Colonic mucosa (tissue), 4 donors: ENCODE measurements at regions not wholly inside any gene's neighbourhood (a gene's known extent, or its start where the extent isn't known, plus 50 kb on each side); places are given as distances from the start of the nearest gene placed in this dataset.

Experiments used
- DNase-seq: peaks from one replicate; pipeline ENCODE4 v3.0.0-alpha.2; 2020
- H3K27ac ChIP-seq: fragments of 200-600 bp; one replicate; pipeline ENCODE4 v1.8.0; 2021
- H3K27me3 ChIP-seq: fragments of 200-600 bp; one replicate; pipeline ENCODE4 v1.8.0; 2021
- H3K36me3 ChIP-seq: fragments of 200-600 bp; one replicate; pipeline ENCODE4 v1.8.0; 2021
- H3K4me1 ChIP-seq: fragments of 200-600 bp; one replicate; pipeline ENCODE4 v1.8.0; 2021; ENCODE audit warnings: mild to moderate bottlenecking
- H3K4me3 ChIP-seq: fragments of 200-600 bp; one replicate; pipeline ENCODE4 v1.8.0; 2021
- H3K9ac ChIP-seq, 2 donors: one replicate each; pipeline ENCODE4 v1.7.0; 2013; ENCODE audit warnings: control low read depth in 2 of 2, low read depth in 2 of 2, low read length in 2 of 2
- H3K9me3 ChIP-seq: fragments of 200-600 bp; one replicate; pipeline ENCODE4 v1.8.0; 2021
- intact Hi-C: fragments of 100-400 bp; cut with DNase I; formaldehyde crosslinking; loops from one replicate; pipeline ENCODE4 v1.14.1; 2022
- TF ChIP-seq, protein P1 (sequence below): fragments of 200-600 bp; IDR thresholded peaks from one replicate; pipeline ENCODE4 v1.8.0; 2022; ENCODE audit warnings: antibody characterized with exemption, mild to moderate bottlenecking
- donor health status: healthy.
- donor health status: DM: no; HTN: no; CAD: no.
- donor health status: DM: no; HTN: no; CAD: no.

DNA sequence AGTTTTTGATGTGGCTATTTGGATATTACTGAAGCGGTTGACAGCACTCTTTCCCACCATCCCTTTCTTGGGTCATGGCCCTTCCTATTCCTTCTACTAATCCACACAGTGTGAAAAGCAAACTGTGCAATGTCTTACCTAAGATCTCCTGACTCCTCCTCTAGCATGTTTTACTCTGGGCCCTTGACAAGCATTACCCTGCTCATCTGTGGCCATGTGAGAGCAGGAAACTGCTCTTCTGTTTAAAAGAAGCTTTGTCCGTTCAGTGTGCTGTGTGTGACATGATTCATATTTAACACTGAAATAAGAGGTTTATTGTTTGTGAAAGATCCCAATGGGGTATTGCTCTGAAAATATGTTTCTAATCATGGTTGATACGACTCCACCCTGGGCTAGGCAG is 1022.5 kb downstream of the AACS start:
- Histone ChIP-seq H3K36me3 (no peaks in the 10 kb centered on the region), H3K9me3 (no peaks in the 10 kb centered on the region), H3K4me3 (no peak overlapping the region), H3K27ac (no peak overlapping the region), H3K27me3 (no peaks in the 10 kb centered on the region), H3K4me1 (no peaks in the 10 kb centered on the region), H3K9ac (no peak overlapping the region)
- TF ChIP-seq, protein P1, sequence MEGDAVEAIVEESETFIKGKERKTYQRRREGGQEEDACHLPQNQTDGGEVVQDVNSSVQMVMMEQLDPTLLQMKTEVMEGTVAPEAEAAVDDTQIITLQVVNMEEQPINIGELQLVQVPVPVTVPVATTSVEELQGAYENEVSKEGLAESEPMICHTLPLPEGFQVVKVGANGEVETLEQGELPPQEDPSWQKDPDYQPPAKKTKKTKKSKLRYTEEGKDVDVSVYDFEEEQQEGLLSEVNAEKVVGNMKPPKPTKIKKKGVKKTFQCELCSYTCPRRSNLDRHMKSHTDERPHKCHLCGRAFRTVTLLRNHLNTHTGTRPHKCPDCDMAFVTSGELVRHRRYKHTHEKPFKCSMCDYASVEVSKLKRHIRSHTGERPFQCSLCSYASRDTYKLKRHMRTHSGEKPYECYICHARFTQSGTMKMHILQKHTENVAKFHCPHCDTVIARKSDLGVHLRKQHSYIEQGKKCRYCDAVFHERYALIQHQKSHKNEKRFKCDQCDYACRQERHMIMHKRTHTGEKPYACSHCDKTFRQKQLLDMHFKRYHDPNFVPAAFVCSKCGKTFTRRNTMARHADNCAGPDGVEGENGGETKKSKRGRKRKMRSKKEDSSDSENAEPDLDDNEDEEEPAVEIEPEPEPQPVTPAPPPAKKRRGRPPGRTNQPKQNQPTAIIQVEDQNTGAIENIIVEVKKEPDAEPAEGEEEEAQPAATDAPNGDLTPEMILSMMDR = no peak
- intact Hi-C loops = no loop called here
- no peak for DNase-seq

DNA sequence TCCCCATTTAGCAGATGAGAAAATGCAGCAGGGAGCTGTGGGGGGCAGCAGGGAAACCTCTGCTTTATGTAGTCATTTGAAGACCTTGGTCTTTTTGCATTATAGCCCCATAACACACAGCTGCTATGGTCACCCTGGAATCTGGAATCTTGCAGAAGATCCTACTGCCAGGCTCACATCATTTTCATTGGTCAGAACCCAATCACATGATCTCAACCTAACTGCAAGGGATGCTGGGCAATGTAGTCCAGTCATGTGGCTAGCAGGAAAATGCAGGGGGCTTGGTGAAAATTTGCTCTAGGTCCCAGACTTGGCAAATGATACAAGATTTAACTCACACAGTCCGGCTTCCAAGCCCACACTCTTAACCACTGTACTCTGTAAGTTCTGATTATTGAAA is 1028.7 kb downstream of the AACS start:
- DNase-seq = no peak
- H3K4me3 ChIP-seq = no peak overlapping the region
- no peaks in the 10 kb centered on the region for H3K4me1 ChIP-seq
- H3K9ac ChIP-seq = no peak overlapping the region
- TF ChIP-seq, protein P1 = no peak
- intact Hi-C loops = no loop called here
- no peaks in the 10 kb centered on the region for H3K9me3 ChIP-seq
- H3K27me3 ChIP-seq = no peaks in the 10 kb centered on the region
- H3K27ac ChIP-seq = no peak overlapping the region
- H3K36me3 ChIP-seq = no peaks in the 10 kb centered on the region

DNA sequence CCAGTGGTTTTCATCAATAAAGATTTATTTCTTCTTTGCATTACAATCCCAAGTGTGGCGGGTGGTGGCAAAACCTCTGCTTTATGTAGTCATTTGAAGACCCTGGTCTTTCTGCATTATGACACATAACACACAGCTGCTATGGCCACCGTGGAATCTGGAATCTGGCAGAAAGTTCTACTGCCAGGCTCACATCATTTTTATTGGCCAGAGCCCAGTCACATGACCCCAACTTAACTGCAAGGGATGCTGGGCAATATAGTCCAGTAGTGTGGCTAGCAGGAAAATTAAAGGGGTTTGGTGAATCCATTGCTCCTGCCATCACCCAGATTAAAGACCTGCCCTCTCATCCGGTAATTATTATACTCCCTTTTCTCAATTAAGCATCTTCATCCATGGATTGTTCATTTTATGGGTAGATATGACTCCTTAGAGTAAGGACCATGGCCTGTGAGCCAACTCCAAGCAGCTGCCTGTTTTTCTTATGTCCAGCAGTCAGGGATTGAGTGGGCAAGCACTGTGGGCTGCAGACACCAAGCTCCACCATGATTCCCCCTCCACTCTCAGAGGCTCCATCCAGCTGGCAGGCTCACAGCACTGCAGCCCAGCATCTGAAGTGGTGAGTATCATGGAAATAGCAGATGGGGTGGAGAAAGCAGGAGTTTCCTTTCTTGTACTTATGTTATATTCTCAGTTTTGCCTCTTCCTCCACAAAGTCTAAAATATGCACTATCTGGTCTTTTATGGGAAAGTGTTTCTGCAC is 1030.7 kb downstream of the AACS start:
- no peaks in the 10 kb centered on the region for H3K4me1 ChIP-seq
- no peaks in the 10 kb centered on the region for H3K36me3 ChIP-seq
- no peaks in the 10 kb centered on the region for H3K9me3 ChIP-seq
- H3K4me3 ChIP-seq = no peak overlapping the region
- H3K27ac ChIP-seq = no peak overlapping the region
- intact Hi-C loops = no loop called here
- no peak overlapping the region for H3K9ac ChIP-seq
- TF ChIP-seq, protein P1 = no peak
- H3K27me3 ChIP-seq = no peaks in the 10 kb centered on the region
- no peak for DNase-seq

DNA sequence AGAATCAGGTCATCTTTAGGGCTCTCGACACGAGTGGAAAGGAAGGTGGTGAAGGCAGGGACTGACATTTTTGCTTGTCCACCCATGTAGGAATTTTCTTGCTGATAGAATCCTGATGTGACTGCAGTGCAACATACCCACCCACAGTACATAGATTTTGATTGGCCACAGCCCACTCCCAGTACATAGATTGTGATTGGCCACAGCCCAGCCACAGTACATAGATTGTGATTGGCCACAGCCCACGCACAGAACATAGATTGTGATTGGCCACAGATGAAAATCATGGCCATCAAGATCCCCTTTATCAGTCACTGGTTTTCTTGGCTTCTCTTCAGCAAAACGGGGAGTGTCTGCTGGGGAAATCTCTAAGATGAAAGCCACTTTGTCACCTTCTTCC is 1041.5 kb downstream of the AACS start:
- DNase-seq = no peak
- TF ChIP-seq, protein P1 = no peak
- no peaks in the 10 kb centered on the region for H3K4me1 ChIP-seq
- intact Hi-C loops = no loop called here
- H3K27ac ChIP-seq = no peak overlapping the region
- H3K36me3 ChIP-seq = no peaks in the 10 kb centered on the region
- no peak overlapping the region for H3K4me3 ChIP-seq
- no peaks in the 10 kb centered on the region for H3K9me3 ChIP-seq
- H3K9ac ChIP-seq = no peak overlapping the region
- no peaks in the 10 kb centered on the region for H3K27me3 ChIP-seq

DNA sequence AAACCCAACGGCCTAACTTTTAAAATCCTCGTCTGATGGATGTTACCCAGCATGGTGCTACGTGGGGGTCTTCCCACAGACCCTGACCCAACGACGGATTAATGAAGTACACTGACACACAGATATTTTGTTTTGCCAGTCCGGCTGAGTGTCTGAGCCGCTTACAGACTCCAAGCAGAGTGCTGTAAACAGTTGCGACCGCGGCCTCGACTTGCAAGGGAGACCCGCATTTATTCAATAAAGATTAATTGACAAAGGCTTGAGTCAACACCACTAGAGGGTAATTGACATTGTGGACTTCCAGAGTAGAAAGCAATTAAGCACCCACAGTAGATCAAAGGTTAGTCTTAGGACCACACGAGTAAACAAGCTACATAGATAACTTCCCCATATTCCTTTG is 1042.4 kb downstream of the AACS start:
- no peak overlapping the region for H3K9ac ChIP-seq
- no peak for DNase-seq
- no peaks in the 10 kb centered on the region for H3K9me3 ChIP-seq
- intact Hi-C loops = no loop called here
- no peaks in the 10 kb centered on the region for H3K4me1 ChIP-seq
- TF ChIP-seq, protein P1 = no peak
- no peak overlapping the region for H3K4me3 ChIP-seq
- H3K36me3 ChIP-seq = no peaks in the 10 kb centered on the region
- H3K27me3 ChIP-seq = no peaks in the 10 kb centered on the region
- H3K27ac ChIP-seq = no peak overlapping the region
